ENCODE measurements at regions not wholly inside any gene's neighbourhood (a gene's known extent, or its start where the extent isn't known, plus 50 kb on each side); places are given as distances from the start of the nearest gene placed in this dataset.

DNA sequence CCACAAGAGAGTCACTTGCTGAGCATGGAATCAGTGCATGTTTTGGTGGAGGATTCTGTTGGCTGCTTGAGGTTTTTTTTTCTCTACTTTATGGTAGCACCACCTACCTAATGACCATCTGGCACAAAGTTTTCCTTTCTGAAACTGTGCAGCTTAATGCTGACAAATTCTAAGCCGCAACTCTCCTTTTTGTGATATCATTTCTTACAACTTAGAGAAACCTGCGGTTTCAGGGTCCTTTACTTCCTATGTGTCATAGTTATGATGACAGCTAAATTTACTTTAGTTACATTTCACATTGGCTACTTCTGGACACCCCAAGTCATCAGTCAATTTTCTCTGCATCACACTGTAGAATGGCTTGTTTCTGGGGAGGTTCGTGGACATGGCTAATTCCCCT lies 115.4 kb upstream of the TMTC4 start:
- WGBS, 2 experiments (ENCODE audit: extremely low coverage in 2 of 2, insufficient read length in 1 of 2) = no CpG with 5 or more reads among the region's 3 CpGs
- Histone ChIP-seq H3K4ac (ENCODE audit: low read depth, low read length) (no peak overlapping the region), H3K9me3 (ENCODE audit: control insufficient read depth, insufficient read depth, low read length) (no peaks in the 10 kb centered on the region), H3K9ac (ENCODE audit: low read depth, low read length) (no peak overlapping the region), H3K27me3 (ENCODE audit: control insufficient read depth, insufficient read depth, low read length) (no peaks in the 10 kb centered on the region), H3K14ac (replicated peaks; ENCODE audit: low read depth, low read length) (no peak overlapping the region), H2AK5ac (ENCODE audit: low read depth, low read length) (no peak overlapping the region), H2BK20ac (ENCODE audit: low read depth, low read length) (no peak overlapping the region), H4K91ac (ENCODE audit: insufficient read depth, low read depth, low read length) (no peak overlapping the region), H3K4me1 (ENCODE audit: control insufficient read depth, insufficient read depth, low read length) (no peaks in the 10 kb centered on the region), H3K27ac (ENCODE audit: insufficient read depth, low read length) (no peak overlapping the region), H2AK9ac (replicated peaks; ENCODE audit: low read depth, low read length, poor library complexity) (no peak overlapping the region), H3K18ac (ENCODE audit: low read depth, low read length) (no peak overlapping the region), H2BK120ac (ENCODE audit: low read depth, low read length) (no peak overlapping the region), H3K4me2 (ENCODE audit: low read depth, low read length) (no peak overlapping the region), H2BK5ac (ENCODE audit: low read depth, low read length, poor library complexity, severe bottlenecking) (no peak overlapping the region), H3K4me3 (ENCODE audit: insufficient read depth, low read depth, low read length) (no peak overlapping the region), H2BK15ac (ENCODE audit: low read depth, low read length) (no peak overlapping the region), H4K5ac (ENCODE audit: low read depth, low read length) (no peak overlapping the region), H4K8ac (ENCODE audit: low read depth in 2 of 2, low read length in 2 of 2) (no peak overlapping the region), H3K23ac (ENCODE audit: low read depth, low read length) (no peak overlapping the region), H3K9me1 (ENCODE audit: insufficient read depth, low read length) (no peaks in the 10 kb centered on the region), H3K36me3 (ENCODE audit: control insufficient read depth, insufficient read depth, low read length) (no peaks in the 10 kb centered on the region), H3K56ac (ENCODE audit: extremely low read depth, insufficient read depth, low read length) (no peak overlapping the region), H4K20me1 (ENCODE audit: insufficient read depth, low read length) (no peaks in the 10 kb centered on the region), H2AFZ (replicated peaks; ENCODE audit: low read length, poor library complexity) (no peak overlapping the region), H3K79me1 (ENCODE audit: low read depth in 1 of 2, low read length in 2 of 2) (no peaks in the 10 kb centered on the region)
- no peak for DNase-seq
- ChIA-PET POLR2A (ENCODE audit: unreplicated experiment) (no interaction called here), CTCF (interaction anchor here (0.7 kb wide), 1 partner anchor 68 kb away, joined by 5 read pairs; no protein-coding TSS in a partner anchor)
- intact Hi-C loops (cut with micrococcal nuclease) (no loop called here), dilution Hi-C loops (cut with HindIII; ENCODE audit: low sequenced_read_pairs, unreplicated experiment) (no loop called here), in situ Hi-C loops (cut with MboI; ENCODE audit: low sequenced_read_pairs) (no loop called here)
- TF ChIP-seq NFE2L2 (IDR thresholded peaks at IDR 0.05; ENCODE audit: low read depth, low read length) = no peak
- no peak for TF ChIP-seq BHLHE40 (IDR thresholded peaks at IDR 0.05; ENCODE audit: low read depth, low read length)
- TF ChIP-seq, protein P1, sequence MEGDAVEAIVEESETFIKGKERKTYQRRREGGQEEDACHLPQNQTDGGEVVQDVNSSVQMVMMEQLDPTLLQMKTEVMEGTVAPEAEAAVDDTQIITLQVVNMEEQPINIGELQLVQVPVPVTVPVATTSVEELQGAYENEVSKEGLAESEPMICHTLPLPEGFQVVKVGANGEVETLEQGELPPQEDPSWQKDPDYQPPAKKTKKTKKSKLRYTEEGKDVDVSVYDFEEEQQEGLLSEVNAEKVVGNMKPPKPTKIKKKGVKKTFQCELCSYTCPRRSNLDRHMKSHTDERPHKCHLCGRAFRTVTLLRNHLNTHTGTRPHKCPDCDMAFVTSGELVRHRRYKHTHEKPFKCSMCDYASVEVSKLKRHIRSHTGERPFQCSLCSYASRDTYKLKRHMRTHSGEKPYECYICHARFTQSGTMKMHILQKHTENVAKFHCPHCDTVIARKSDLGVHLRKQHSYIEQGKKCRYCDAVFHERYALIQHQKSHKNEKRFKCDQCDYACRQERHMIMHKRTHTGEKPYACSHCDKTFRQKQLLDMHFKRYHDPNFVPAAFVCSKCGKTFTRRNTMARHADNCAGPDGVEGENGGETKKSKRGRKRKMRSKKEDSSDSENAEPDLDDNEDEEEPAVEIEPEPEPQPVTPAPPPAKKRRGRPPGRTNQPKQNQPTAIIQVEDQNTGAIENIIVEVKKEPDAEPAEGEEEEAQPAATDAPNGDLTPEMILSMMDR (conservative IDR thresholded peaks at IDR 0.05; ENCODE audit: low read depth, low read length) = no peak
- TF ChIP-seq RFX5 (IDR thresholded peaks at IDR 0.05; ENCODE audit: low read depth, low read length) = no peak
- TF ChIP-seq POLR2A (IDR thresholded peaks at IDR 0.05; ENCODE audit: low read depth, low read length) = no peak
- TF ChIP-seq RCOR1 (IDR thresholded peaks at IDR 0.05; ENCODE audit: insufficient replicate concordance, low read length) = no peak
- TF ChIP-seq, protein P2, sequence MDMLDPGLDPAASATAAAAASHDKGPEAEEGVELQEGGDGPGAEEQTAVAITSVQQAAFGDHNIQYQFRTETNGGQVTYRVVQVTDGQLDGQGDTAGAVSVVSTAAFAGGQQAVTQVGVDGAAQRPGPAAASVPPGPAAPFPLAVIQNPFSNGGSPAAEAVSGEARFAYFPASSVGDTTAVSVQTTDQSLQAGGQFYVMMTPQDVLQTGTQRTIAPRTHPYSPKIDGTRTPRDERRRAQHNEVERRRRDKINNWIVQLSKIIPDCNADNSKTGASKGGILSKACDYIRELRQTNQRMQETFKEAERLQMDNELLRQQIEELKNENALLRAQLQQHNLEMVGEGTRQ (IDR thresholded peaks at IDR 0.05; ENCODE audit: low read depth, low read length) = no peak
- no peak for TF ChIP-seq MXI1 (IDR thresholded peaks at IDR 0.05; ENCODE audit: borderline replicate concordance, low read depth, low read length)
- no peak for TF ChIP-seq MAZ (IDR thresholded peaks at IDR 0.05; ENCODE audit: borderline replicate concordance, low read depth, low read length)
- ATAC-seq (ENCODE audit: low read depth) = no peak
- no TSS peak for BruUV-seq (replicated peaks)
